HG03460 (cell line): ENCODE measurements at regions not wholly inside any gene's neighbourhood (a gene's known extent, or its start where the extent isn't known, plus 50 kb on each side); places are given as distances from the start of the nearest gene placed in this dataset.
"Not testable (repeated sequence)": the region's sequence is repeated elsewhere in the genome, so short reads cannot be mapped to it uniquely, and the experiment has no call there.

Experiments used
- ATAC-seq: cut with Tn5 transposase; IDR thresholded peaks from one replicate; pipeline ENCODE4 v1.9.1; 2021; ENCODE audit not compliant: unreplicated experiment

DNA sequence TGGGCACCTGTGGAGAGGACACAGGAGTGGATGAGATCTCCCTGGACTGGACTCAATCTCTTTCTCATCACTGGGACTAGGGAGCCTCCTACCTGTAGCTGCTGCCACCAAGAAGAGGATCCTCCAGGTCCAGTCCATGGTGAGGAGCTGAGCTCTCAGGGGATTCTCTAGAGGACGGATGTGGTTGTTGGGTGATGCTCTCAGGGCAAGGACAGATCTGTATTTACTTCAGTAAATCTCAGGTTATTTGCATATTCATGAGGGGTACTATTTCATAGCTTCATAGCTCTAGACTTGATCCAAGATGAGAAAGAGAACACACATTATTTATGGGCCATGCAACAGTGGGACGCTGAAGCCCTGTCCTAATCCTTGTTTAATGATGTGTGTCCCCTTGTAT is 159.4 kb downstream of the POTEB start:
- peak; percentile 74 for ATAC-seq

DNA sequence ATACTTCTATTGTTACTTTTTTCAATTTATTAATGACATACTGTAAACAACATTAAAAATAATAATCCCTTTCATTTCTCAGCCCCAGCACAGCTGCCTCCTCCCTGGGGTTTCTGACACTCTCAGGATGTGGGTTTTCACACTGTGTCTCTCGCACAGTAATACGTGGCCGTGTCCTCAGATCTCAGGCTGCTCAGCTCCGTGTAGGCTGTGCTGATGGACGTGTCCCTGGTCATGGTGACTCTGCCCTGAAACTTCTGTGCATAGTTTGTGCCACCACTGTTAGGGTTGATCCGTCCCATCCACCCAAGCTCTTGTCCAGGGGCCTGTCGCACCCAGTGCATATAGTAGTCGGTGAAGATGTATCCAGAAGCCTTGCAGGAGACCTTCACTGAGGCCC is 159.9 kb downstream of the POTEB start:
- peak; percentile 32 for ATAC-seq

DNA sequence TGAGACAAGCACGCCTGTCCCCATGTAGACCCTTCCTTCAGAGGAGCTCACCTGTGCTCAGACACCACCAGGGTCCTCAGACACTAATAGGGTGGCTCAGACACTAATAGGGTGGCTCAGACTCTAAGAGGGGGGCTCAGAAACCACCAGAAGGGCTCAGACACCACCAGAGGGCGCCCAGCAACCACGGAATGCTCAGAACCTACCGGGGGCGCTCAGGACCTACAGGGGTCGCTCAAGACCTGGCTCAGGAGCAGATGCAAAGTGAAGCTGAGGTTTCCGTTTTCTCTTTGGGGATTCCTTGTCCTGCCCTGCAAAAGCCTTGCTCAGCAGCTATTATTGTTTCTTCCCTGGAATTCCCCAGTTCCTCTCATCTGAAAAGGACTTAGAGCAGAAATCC is 172.1 kb downstream of the POTEB start:
- peak; percentile 98 for ATAC-seq

DNA sequence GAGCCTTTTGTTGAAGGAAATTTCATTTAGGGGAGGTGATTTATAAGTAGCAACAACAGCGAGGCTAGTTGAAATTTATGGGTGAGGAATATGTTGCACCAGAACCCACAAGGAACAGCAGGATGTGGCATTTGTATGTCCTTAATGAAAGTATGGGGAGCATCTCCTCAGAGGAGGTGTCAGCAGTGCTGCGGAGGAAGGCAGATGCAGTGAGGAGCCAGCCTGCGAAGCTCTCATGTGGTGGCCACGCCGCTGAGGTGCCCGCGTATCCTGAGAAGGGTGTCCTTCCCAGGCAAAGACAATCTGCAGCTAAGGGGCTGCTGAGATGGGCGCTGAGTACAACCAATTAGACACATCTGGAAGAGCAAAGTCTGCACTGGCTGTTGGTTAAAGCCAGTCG is 178.9 kb downstream of the POTEB start:
- not testable (repeated sequence) for ATAC-seq

DNA sequence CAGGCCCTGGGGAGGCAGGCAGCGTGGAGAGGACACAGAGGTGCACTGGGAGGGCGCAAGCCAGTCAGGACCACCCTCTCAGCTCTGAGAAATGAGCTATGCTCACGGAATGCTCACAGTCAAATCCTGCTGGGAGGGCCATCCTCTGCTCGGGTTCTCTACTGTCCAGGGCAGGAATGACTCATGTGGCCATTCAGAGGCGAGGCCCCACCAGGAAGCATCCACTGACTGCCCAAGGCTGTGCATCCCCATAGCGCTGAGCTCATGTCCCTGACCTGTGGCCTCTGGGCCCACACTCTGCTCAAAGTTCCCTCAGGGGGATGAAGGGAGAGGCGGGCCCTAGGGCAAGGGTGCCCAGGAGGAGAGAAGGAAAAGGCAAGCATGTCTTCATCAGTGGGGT is 182.4 kb downstream of the POTEB start:
- ATAC-seq, result not testable (repeated sequence)

DNA sequence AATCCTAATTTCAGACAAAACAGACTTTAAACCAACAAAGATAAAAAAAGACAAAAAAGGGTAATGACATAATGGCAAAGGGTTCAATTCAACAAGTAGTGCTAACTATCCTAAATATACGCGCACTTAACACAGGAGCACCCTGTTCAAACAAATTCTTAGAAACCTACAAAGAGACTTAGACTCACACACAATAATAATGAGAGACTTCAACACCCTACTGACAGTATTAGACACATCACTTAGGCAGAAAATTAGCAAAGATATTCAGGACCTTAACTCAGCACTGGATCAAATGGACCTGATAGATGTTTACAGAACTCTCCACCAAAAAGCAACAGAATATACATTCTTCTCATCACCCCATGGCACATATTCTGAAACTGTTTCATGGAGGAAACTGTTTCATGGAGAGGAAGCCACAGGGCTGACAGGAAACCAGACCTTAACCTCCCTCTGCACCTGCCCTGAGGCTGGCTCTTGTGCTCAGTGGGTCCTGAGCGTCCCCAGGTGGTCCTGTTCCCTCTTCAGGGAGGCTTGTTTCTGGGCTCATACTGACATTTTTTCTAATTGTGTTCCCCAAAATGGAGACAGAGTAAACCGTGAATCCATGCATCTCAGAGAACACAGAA is 184.9 kb downstream of the POTEB start:
- ATAC-seq, result peak; percentile 76

DNA sequence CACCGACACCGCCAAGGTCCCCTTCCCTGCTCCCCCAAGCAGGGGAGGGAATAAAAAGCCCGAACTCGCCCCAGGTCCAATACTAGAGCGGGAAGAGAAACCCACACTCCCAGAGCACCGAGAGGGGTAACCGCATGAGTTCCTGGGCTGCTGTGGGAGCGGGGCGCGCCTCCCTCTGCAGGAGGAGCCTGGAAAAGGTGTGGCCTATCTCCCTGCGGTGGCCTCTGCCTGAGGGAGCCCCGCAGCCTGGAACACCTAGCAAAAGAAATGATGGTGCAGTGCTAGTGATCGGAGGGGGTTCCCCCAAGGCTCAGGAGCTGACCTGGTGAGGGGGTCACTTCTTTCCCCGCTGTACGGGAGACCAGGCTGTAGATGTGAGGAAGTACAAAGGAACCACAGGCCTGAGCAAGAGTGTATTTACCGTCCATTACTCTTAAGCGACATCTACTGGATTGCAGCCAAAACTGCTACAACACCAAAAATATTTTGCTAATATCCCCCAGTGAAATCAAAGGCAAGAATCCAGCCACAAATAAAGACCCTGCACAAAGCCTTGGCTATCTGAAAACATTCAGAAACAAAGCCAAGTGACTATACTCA is 216.6 kb upstream of the POTEB3 start:
- peak; percentile 86 for ATAC-seq

DNA sequence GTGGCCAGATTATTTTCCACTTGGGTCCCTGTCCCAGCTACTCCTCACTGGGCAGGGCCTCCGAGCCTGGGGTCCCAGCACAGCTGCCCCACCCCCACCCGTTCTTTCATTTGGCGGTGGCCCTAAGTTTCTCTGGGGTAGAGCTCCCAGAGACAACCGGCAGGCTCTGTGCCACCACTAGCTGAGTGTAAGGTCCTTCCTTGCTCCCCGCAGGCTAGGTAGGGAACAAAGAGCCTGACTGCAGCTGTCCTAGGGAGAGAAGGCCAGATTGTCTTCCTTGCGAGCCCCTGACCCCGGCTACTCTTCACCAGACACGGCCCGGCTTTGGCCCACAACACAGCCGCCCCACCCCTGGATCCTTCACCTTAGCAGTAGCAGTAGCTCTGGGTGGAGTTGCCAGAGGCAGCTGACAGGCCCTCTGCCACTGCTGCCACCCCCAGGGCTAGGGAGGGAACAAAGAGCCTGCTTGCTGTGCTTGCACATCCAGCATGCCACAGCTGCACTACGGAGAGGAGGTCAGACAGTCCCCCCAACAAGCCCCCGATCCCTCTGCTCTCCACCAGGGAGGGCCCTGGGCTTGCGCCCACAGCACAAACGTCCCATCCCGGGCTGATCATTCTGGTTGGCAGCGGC is 215.9 kb upstream of the POTEB3 start:
- peak; percentile 41 for ATAC-seq

DNA sequence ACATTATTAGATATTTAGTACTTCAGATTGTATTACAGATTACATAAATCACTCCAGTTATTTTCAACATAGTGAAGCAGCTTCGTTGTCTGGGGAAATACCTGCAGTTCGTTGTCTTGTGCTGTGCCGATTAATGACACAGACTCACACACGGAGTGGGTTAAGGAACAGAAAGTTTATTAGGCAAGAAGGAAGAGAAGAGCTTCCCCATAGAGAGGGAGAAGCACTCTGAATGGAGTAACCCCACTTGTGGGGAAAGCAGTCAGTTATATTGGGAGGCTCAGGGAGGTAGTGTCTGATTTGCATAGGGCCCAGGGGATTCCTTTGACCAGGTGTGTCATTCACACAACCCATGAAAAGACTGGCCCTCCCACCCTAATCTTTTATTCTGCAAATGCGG is 213.4 kb upstream of the POTEB3 start:
- not testable (repeated sequence) for ATAC-seq

DNA sequence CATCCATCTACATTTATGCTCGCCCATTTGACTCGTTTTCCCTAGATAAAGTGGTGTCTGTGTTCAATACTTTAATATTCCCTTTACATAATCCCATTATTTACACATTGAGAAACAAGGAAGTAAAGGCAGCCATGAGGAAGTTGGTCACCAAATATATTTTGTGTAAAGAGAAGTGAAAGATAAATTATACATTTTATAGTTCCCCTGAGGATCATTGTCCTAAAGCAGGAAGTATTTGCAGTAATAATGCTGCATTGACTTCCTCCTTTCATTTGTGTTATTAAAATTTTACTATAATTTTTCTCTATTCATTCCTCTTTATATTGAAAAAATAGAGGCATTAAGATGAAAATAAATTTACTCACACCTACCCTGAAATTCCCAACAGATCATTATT is 198.5 kb upstream of the POTEB3 start:
- not testable (repeated sequence) for ATAC-seq

DNA sequence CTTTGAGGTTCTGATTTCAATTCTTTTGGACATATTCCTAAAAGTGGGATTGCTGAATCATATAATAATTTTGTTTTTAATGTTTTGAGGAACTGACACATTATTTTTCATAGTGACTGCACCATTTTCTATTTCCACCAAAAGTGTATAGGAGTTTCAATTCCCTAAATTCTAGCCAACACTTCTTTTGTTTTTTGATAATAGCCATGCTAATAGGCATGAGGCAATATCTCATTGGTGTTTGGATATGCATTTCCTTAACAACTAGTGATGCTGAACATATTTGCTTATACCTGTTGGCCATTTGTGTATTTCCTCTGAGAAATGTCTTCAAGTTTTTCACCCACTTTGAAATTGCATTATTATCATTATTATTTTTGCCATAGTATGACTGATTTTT is 186.4 kb upstream of the POTEB3 start:
- not testable (repeated sequence) for ATAC-seq

DNA sequence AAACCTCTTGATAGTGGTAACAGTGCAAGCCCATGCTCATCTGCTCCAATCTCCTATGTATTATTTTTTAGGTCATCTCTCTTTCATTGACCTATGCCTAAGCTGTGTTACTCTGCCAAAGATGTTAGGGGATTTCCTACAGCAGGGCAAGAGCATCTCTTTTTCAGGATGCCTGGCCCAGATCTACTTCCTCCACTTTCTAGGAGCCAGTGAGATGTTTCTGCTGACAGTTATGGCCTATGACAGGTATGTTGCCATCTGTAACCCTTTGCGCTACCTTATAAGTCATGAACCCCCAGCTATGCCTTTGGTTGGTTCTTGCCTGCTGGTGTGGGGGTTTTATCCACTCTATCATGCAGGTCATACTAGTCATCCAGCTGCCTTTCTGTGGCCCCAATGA is 168.9 kb upstream of the POTEB3 start:
- ATAC-seq, result not testable (repeated sequence)

DNA sequence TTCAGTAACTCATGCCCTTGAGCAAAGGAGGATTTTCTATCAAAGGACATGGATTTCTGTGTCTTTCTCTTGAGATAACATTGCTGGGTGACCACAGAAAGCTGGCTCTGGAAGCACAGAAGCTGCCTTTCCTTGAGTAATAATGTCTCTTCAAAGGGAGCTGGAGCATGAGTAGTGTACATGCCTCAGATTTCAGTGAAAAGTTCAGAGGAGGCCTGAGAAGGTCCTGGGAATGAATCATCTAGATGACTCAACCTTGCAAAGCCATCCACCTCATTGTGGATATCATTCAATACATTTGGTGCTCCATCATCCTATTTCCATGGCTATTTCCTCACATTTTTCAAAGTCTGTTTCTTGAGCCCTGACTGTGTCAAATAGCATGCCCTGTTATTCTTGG is 125.1 kb upstream of the POTEB3 start:
- not testable (repeated sequence) for ATAC-seq

DNA sequence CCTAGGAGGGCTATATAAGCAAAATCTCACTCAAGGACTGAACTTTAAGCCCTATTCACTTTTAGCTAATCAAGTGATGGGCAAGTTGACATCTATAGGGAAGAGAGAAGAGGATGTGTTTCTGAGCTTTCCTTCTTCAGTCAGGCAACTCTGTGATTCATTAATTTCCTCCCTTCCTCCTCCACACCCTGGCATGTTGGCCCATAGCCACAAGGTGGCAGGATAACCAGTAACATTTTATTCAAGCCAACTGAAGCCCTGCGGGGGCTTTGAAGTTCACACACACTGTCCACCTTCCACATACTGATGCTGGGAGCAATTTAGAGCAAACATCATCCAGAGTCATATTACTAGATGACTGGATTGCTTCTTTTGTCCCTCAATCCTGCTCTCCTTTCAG is 111.5 kb upstream of the POTEB3 start:
- peak; percentile 80 for ATAC-seq

DNA sequence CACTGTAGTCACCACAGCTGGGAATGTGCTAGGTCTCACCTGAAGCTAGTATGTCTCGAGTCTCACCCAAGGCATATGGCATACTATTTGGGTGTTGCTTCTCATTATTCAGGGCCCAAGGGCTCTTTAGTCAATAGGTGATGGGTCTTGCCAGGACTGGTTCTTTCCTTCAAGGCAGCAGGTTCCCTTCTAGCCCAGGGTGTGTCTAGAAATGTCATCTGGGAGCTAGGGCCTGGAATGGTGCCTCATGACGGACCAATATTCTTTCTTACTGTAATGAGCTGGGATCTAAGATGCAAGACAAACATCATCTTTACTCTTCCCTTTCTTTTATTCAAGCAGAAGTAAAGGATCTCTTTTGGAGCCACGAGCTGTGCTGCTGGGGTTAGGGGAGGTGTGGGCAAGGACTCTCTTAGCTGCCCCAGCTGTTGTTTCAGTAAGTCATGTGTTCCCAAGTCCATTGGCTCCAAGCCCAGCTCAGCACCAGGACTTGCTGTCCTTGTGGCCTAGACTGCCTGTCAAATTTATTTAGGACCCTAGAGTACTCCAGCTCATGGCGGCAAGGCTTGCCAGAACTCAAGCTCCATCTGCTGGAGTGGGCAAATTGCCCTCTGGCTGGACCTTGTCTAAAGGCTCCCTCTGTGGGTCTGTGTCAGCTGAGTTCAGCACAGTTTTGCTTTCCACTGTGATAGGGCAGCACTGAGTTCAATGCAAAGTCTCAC is 106.0 kb upstream of the POTEB3 start:
- ATAC-seq, result not testable (repeated sequence)

DNA sequence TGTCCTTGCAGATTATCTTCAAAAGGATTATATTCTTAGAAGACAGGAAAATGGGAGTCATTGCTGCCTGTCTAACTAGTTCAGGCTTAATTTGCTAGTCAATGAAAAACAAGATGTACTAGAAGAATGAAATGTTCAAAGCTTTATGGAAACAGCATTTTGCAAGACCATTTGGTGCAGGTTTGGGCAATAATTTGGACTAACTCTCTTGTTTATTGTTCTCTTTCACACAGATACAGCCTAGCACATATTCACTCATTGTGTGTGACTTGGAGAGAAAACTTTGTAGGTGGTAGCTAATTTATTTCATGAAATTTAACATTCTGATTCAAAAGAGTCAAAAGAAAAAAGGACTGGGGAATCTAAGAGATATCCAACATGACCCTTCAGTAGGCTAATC is 92.5 kb upstream of the POTEB3 start:
- ATAC-seq, result not testable (repeated sequence)

DNA sequence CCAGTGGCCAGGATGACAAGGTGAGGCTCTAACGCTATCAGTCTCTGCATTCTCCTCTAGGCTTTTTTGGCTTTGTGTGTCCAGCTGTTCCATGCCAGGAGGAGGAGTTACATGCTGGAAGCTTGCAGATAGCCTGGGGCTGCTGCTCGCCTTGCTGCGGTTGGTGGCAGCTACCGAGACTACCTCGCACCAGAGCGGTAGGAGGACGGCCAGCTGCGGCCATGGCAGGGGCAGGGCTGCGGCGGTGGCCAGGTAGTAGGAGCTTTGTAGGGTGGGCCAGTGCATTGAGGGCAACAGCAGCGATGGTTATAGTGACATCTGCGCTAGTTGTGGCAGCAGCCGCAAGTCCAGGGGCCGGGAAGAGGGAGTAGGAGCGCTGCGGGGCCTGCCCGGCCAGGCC is 75.9 kb upstream of the POTEB3 start:
- ATAC-seq, result not testable (repeated sequence)

DNA sequence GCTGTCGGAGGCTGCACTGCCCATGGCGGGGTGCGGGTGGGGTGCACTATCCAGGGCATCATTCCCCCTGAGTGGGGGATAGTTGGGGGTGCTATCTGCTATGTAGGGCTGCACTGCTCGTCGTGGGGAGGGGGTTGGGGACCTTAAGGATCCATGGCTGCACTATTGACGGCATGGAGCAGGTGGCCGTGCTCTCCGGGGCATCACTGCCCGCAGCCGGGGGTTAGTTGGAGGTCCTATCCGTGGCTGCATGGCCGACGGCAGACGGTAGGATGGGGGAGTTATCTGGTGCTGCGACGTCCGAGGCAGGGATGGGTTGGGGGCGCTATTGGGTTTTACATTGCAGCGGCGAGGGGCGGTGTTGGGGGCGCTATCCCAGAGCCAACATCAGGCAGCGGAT is 75.0 kb upstream of the POTEB3 start:
- not testable (repeated sequence) for ATAC-seq

DNA sequence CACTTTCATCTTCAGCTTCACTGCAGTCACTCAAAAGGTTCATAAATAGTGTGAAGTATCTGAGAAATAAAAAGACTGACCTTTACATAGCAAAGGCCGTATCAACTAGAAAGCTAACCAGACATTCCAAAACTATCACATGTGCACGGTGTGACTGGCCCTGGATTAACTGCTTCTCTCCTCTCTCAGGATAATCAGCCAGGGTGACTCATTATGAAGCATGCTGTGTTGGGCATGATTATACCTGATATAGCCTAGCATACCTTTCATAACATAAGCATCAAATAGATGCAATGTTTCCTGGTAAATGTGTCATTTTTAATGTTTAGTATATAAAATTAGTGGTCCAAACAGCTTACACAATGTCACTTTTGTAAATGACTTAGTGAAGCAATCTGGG is 62.7 kb upstream of the POTEB3 start:
- not testable (repeated sequence) for ATAC-seq
